Stimulated activated CD4-positive, alpha-beta T cell treated with anti-CD3 and anti-CD28 coated beads, Interleukin-4, amount 100 ng/mL, for 4 hours (primary cell): ENCODE measurements at regions not wholly inside any gene's neighbourhood (a gene's known extent, or its start where the extent isn't known, plus 50 kb on each side); places are given as distances from the start of the nearest gene placed in this dataset.

Experiments used
- DNase-seq, 2 experiments: peaks; one replicate each; pipeline ENCODE4 v3.0.0-alpha.2; 2020

- DNase-seq = no peak
Measured at GRCh38 chr13:91169321-91170050, 178.0 kb upstream of the MIR17HG start.

- no peak for DNase-seq
Measured at GRCh38 chr13:91172160-91172559, 175.3 kb upstream of the MIR17HG start.

GRCh38 chr13:91174886-91175501 is 172.5 kb upstream of the MIR17HG start:
- no peak for DNase-seq

GRCh38 chr13:91178099-91178498 is 169.4 kb upstream of the MIR17HG start:
- no peak for DNase-seq

GRCh38 chr13:91181892-91182291 is 165.6 kb upstream of the MIR17HG start:
- DNase-seq = no peak

- no peak for DNase-seq
Measured at GRCh38 chr13:91184244-91184926, 163.1 kb upstream of the MIR17HG start.

GRCh38 chr13:91185294-91185863 is 162.1 kb upstream of the MIR17HG start:
- DNase-seq = no peak

GRCh38 chr13:91187522-91187921 is 160.0 kb upstream of the MIR17HG start:
- no peak for DNase-seq

GRCh38 chr13:91189506-91189905 is 158.0 kb upstream of the MIR17HG start:
- no peak for DNase-seq

- DNase-seq = no peak
Measured at GRCh38 chr13:91193358-91193757, 154.1 kb upstream of the MIR17HG start.

GRCh38 chr13:91195789-91196188 is 151.7 kb upstream of the MIR17HG start:
- DNase-seq = no peak

- no peak for DNase-seq
Measured at GRCh38 chr13:91196958-91197357, 150.5 kb upstream of the MIR17HG start.

GRCh38 chr13:91199866-91200265 is 147.6 kb upstream of the MIR17HG start:
- no peak for DNase-seq

GRCh38 chr13:91200486-91200885 is 147.0 kb upstream of the MIR17HG start:
- no peak for DNase-seq

- no peak for DNase-seq
Measured at GRCh38 chr13:91203430-91203829, 144.1 kb upstream of the MIR17HG start.

- DNase-seq = no peak
Measured at GRCh38 chr13:91207261-91207660, 140.2 kb upstream of the MIR17HG start.

- DNase-seq = no peak
Measured at GRCh38 chr13:91211510-91211909, 136.0 kb upstream of the MIR17HG start.

- no peak for DNase-seq
Measured at GRCh38 chr13:91212231-91212630, 135.3 kb upstream of the MIR17HG start.

- DNase-seq = no peak
Measured at GRCh38 chr13:91214031-91214430, 133.5 kb upstream of the MIR17HG start.

GRCh38 chr13:91216928-91217700 is 130.4 kb upstream of the MIR17HG start:
- DNase-seq = no peak

GRCh38 chr13:91219201-91219600 is 128.3 kb upstream of the MIR17HG start:
- DNase-seq = no peak

GRCh38 chr13:91220872-91221271 is 126.6 kb upstream of the MIR17HG start:
- DNase-seq = no peak

GRCh38 chr13:91228108-91228507 is 119.4 kb upstream of the MIR17HG start:
- DNase-seq = no peak
